ENCODE measurements at regions not wholly inside any gene's neighbourhood (a gene's known extent, or its start where the extent isn't known, plus 50 kb on each side); places are given as distances from the start of the nearest gene placed in this dataset.

GRCh38 chr6:67265996-67266921, 1368.8 kb upstream of the ADGRB3 start:
- no peak overlapping the region for H3K4me3 Mint-ChIP-seq
- H3K4me1 Mint-ChIP-seq, result no peaks in the 10 kb centered on the region
- H3K27me3 Mint-ChIP-seq (ENCODE audit: low read depth), result no peaks in the 10 kb centered on the region
- H3K9me3 Mint-ChIP-seq, result peaks cover 3% of the 10 kb centered on the region
- H3K36me3 Mint-ChIP-seq (ENCODE audit: low read depth), result no peaks in the 10 kb centered on the region
- H3K27ac Mint-ChIP-seq, result no peak overlapping the region
- TF ChIP-seq, protein P1, sequence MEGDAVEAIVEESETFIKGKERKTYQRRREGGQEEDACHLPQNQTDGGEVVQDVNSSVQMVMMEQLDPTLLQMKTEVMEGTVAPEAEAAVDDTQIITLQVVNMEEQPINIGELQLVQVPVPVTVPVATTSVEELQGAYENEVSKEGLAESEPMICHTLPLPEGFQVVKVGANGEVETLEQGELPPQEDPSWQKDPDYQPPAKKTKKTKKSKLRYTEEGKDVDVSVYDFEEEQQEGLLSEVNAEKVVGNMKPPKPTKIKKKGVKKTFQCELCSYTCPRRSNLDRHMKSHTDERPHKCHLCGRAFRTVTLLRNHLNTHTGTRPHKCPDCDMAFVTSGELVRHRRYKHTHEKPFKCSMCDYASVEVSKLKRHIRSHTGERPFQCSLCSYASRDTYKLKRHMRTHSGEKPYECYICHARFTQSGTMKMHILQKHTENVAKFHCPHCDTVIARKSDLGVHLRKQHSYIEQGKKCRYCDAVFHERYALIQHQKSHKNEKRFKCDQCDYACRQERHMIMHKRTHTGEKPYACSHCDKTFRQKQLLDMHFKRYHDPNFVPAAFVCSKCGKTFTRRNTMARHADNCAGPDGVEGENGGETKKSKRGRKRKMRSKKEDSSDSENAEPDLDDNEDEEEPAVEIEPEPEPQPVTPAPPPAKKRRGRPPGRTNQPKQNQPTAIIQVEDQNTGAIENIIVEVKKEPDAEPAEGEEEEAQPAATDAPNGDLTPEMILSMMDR (IDR thresholded peaks at IDR 0.05; ENCODE audit: unreplicated experiment in 3 of 3), result no peak

- Mint-ChIP-seq H3K4me1 (no peaks in the 10 kb centered on the region), H3K27ac (no peak overlapping the region), H3K36me3 (ENCODE audit: low read depth) (no peaks in the 10 kb centered on the region), H3K27me3 (ENCODE audit: low read depth) (peaks cover 3% of the 10 kb centered on the region), H3K9me3 (no peaks in the 10 kb centered on the region), H3K4me3 (no peak overlapping the region)
- TF ChIP-seq, protein P1 (IDR thresholded peaks at IDR 0.05; ENCODE audit: unreplicated experiment in 3 of 3), result no peak
These were observed 1382.4 kb upstream of the ADGRB3 start for GRCh38 chr6:67252663-67253062.

DNA sequence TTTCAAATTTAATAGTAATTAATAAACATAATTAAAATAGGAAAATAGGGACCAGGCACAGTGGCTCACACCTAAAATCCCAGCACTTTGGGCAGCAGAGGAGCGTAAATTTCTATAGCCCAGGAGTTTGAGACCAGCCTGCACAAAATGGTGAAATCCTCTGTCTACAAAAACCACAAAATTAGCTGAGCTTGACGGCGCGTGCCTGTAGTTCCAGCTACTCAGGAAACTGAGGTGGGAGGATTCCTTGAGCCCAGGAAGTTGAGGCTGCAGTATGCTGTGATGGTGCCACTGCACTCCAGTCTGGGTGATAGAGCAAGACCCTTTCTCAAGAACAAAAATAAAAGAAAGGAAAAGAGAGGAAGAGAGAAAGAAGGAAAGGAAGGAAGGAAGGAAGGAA, 1387.0 kb upstream of the ADGRB3 start:
- H3K27me3 Mint-ChIP-seq (ENCODE audit: low read depth), result peaks cover 3% of the 10 kb centered on the region
- TF ChIP-seq, protein P1 (IDR thresholded peaks at IDR 0.05; ENCODE audit: unreplicated experiment in 3 of 3), result no peak
- H3K4me1 Mint-ChIP-seq, result no peaks in the 10 kb centered on the region

DNA sequence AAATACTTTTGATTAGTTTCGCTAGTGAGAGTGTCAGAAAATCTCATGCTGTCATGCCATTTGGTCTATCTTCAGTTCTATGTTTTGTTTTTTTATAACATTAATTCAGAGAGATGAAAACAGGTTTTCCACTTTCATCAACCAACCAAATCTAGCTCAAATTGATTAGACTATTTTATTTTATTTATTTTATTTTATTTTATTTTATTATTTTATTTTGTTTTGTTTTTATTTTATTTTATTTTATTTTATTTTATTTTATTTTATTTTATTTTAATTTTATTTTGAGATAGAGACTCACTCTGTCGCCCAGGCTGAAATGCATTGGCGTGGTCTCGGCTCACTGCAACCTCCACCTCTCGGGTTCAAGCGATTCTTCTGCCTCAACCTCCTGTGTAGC, 1391.0 kb upstream of the ADGRB3 start:
- Mint-ChIP-seq H3K9me3 (no peaks in the 10 kb centered on the region), H3K4me1 (no peaks in the 10 kb centered on the region), H3K36me3 (ENCODE audit: low read depth) (no peaks in the 10 kb centered on the region), H3K27me3 (ENCODE audit: low read depth) (peaks cover 3% of the 10 kb centered on the region), H3K4me3 (no peak overlapping the region), H3K27ac (no peak overlapping the region)
- TF ChIP-seq, protein P1 (IDR thresholded peaks at IDR 0.05; ENCODE audit: unreplicated experiment in 3 of 3), result no peak

More for the DNA sequence above, 1387.0 kb upstream of the ADGRB3 start:
- Mint-ChIP-seq H3K27ac (no peak overlapping the region), H3K9me3 (no peaks in the 10 kb centered on the region), H3K36me3 (ENCODE audit: low read depth) (no peaks in the 10 kb centered on the region), H3K4me3 (no peak overlapping the region)

DNA sequence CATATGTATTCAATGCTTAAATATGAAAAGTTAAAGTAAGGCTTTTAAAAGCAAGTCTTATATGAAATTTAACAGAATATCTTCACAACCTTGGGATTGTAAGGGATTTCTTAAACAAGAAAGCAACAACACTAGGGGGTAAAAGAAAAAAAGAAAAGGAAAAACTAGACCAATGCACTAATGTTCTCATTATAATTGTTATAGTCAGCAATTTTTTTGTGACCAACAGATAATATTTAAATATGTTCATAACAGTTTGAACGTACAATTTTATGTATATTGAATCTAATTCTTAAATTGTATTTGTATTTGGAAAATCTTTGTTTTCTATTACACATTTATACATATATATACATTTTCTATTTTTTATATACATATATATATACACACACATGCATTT, 1397.8 kb upstream of the ADGRB3 start:
- Mint-ChIP-seq H3K4me3 (no peak overlapping the region), H3K4me1 (no peaks in the 10 kb centered on the region), H3K27me3 (ENCODE audit: low read depth) (no peaks in the 10 kb centered on the region), H3K9me3 (no peaks in the 10 kb centered on the region), H3K27ac (no peak overlapping the region), H3K36me3 (ENCODE audit: low read depth) (no peaks in the 10 kb centered on the region)
- TF ChIP-seq, protein P1 (IDR thresholded peaks at IDR 0.05; ENCODE audit: unreplicated experiment in 3 of 3), result no peak

DNA sequence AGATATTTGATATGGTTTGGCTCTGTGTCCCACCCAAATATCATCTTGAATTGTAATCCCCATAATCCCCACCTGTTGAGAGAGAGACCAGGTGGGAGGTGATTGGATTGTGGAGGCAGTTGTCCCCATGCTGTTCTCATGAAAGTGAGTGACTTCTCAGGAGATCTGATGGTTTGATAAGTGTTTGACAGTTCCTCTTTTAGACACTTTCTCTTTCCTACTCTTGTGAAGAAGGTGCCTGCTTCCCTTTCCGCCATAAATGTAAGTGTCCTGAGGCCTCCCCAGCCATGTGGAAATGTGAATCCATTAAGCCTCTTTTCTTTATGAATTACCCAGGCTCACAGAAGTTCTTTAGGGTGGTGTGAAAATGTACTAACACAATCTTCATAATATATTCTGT, 1404.0 kb upstream of the ADGRB3 start:
- Mint-ChIP-seq H3K9me3 (no peaks in the 10 kb centered on the region), H3K36me3 (ENCODE audit: low read depth) (no peaks in the 10 kb centered on the region), H3K4me3 (no peak overlapping the region), H3K4me1 (no peaks in the 10 kb centered on the region), H3K27me3 (ENCODE audit: low read depth) (no peaks in the 10 kb centered on the region), H3K27ac (no peak overlapping the region)
- TF ChIP-seq, protein P1 (IDR thresholded peaks at IDR 0.05; ENCODE audit: unreplicated experiment in 3 of 3), result no peak

Data from nephron (organoid).